Glutamatergic neuron (in vitro differentiated cells): ENCODE measurements at regions not wholly inside any gene's neighbourhood (a gene's known extent, or its start where the extent isn't known, plus 50 kb on each side); places are given as distances from the start of the nearest gene placed in this dataset.

Experiments
- DNase-seq: peaks from one replicate; pipeline ENCODE4 v3.0.0; 2022
- H3K27ac Mint-ChIP-seq: one replicate; pipeline ENCODE4 v1.8.0; 2020; ENCODE audit warnings: mild to moderate bottlenecking, mixed read lengths, inconsistent platforms; ENCODE audit not compliant: unreplicated experiment
- H3K27me3 Mint-ChIP-seq: one replicate; pipeline ENCODE4 v1.8.0; 2020; ENCODE audit warnings: mild to moderate bottlenecking, moderate library complexity, mixed read lengths, inconsistent platforms; ENCODE audit not compliant: unreplicated experiment
- H3K36me3 Mint-ChIP-seq: one replicate; pipeline ENCODE4 v1.8.0; 2020; ENCODE audit warnings: mild to moderate bottlenecking, mixed read lengths, inconsistent platforms; ENCODE audit not compliant: unreplicated experiment
- H3K4me1 Mint-ChIP-seq: one replicate; pipeline ENCODE4 v1.8.0; 2020; ENCODE audit warnings: mild to moderate bottlenecking, low read depth, mixed read lengths, inconsistent platforms; ENCODE audit not compliant: unreplicated experiment
- H3K4me3 Mint-ChIP-seq: one replicate; pipeline ENCODE4 v1.8.0; 2020; ENCODE audit warnings: mild to moderate bottlenecking, mixed read lengths, inconsistent platforms; ENCODE audit not compliant: unreplicated experiment
- H3K9me3 Mint-ChIP-seq: one replicate; pipeline ENCODE4 v1.8.0; 2020; ENCODE audit warnings: mild to moderate bottlenecking, moderate library complexity, mixed read lengths, inconsistent platforms; ENCODE audit not compliant: unreplicated experiment
- CTCF ChIP-seq: fragments of 200-600 bp; sonication (generic); IDR thresholded peaks from one replicate; pipeline ENCODE4 v1.5.0; 2021; ENCODE audit not compliant: partially characterized antibody, unreplicated experiment

GRCh38 chr1:106637566-106637965 lies 418.9 kb upstream of the PRMT6 start:
- H3K36me3 Mint-ChIP-seq: no peaks in the 10 kb centered on the region
- no peak for DNase-seq
- H3K9me3 Mint-ChIP-seq: no peaks in the 10 kb centered on the region
- no peaks in the 10 kb centered on the region for H3K4me1 Mint-ChIP-seq
- no peak overlapping the region for H3K4me3 Mint-ChIP-seq
- H3K27ac Mint-ChIP-seq: no peak overlapping the region
- no peaks in the 10 kb centered on the region for H3K27me3 Mint-ChIP-seq
- no peak for TF ChIP-seq CTCF

- no peak for TF ChIP-seq CTCF
- no peak overlapping the region for H3K4me3 Mint-ChIP-seq
- no peaks in the 10 kb centered on the region for H3K27me3 Mint-ChIP-seq
- DNase-seq: no peak
- no peak overlapping the region for H3K27ac Mint-ChIP-seq
- no peaks in the 10 kb centered on the region for H3K9me3 Mint-ChIP-seq
- H3K36me3 Mint-ChIP-seq: no peaks in the 10 kb centered on the region
- peaks cover 1% of the 10 kb centered on the region for H3K4me1 Mint-ChIP-seq
Measured at GRCh38 chr1:106646261-106646784, 410.2 kb upstream of the PRMT6 start.

- Mint-ChIP-seq H3K9me3 (no peaks in the 10 kb centered on the region), H3K4me1 (peaks cover 5% of the 10 kb centered on the region)
Measured at GRCh38 chr1:106646816-106647215, 409.7 kb upstream of the PRMT6 start.

GRCh38 chr1:106651028-106651762 lies 405.3 kb upstream of the PRMT6 start:
- no peaks in the 10 kb centered on the region for H3K27me3 Mint-ChIP-seq
- H3K4me3 Mint-ChIP-seq: no peak overlapping the region
- no peaks in the 10 kb centered on the region for H3K9me3 Mint-ChIP-seq
- H3K36me3 Mint-ChIP-seq: no peaks in the 10 kb centered on the region
- no peak for TF ChIP-seq CTCF
- H3K4me1 Mint-ChIP-seq: peaks cover 6% of the 10 kb centered on the region
- no peak overlapping the region for H3K27ac Mint-ChIP-seq
- no peak for DNase-seq

More at GRCh38 chr1:106646816-106647215, 409.7 kb upstream of the PRMT6 start:
- no peak for DNase-seq
- H3K4me3 Mint-ChIP-seq: no peak overlapping the region
- no peak for TF ChIP-seq CTCF
- H3K36me3 Mint-ChIP-seq: no peaks in the 10 kb centered on the region
- no peaks in the 10 kb centered on the region for H3K27me3 Mint-ChIP-seq
- no peak overlapping the region for H3K27ac Mint-ChIP-seq

- no peak overlapping the region for H3K4me3 Mint-ChIP-seq
- peaks cover 11% of the 10 kb centered on the region for H3K36me3 Mint-ChIP-seq
- H3K27me3 Mint-ChIP-seq: no peaks in the 10 kb centered on the region
- H3K4me1 Mint-ChIP-seq: no peaks in the 10 kb centered on the region
- no peak overlapping the region for H3K27ac Mint-ChIP-seq
- no peak for TF ChIP-seq CTCF
- DNase-seq: no peak
- H3K9me3 Mint-ChIP-seq: no peaks in the 10 kb centered on the region
Measured at GRCh38 chr1:106659490-106660244, 396.8 kb upstream of the PRMT6 start.
